UCSD-AML1 (cell line): ENCODE measurements at regions not wholly inside any gene's neighbourhood (a gene's known extent, or its start where the extent isn't known, plus 50 kb on each side); places are given as distances from the start of the nearest gene placed in this dataset.

Experiments
- DNase-seq: peaks from one replicate; lab custom pipeline; 2025; ENCODE audit not compliant: unreplicated experiment; lab: John Stamatoyannopoulos, UW

DNA sequence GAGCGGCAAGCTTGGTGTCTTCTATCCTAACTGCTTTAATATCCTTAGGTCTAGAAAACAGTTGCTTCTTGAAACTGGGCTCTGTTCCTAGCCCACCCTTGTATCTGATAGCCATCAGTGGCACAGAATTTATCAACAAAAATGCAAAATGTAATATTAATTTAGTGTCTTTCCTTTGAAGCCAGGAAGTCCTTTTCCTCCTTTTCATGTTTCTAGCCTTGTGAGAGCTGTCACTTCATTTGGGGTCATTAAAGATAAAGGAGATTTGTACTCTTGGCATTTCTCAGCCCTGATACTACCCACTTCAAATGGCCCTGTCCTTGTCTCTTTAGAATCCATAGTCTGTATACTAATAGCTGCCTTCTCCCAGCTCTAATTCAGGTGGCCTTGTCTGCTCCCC is 111.0 kb downstream of the GAS1 start:
- DNase-seq = no peak

DNA sequence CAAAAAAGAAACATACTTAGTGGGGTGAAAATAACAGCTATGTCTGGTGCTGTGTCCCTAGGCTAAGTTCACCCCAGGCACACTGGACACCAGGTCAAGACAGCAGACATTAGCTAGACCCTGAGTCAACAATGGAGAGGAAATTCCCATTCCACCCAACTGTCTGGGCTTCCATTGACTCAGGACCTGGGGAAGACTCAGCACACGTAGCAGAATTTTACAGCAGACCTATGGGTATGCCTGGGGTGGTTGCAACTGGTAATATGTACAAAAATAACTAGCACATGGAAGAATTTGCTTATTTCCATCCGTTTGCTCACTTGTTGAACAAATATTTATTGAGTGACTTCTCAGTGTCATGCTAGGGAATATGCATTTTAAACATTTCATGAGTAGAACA is 117.0 kb downstream of the GAS1 start:
- DNase-seq = no peak

DNA sequence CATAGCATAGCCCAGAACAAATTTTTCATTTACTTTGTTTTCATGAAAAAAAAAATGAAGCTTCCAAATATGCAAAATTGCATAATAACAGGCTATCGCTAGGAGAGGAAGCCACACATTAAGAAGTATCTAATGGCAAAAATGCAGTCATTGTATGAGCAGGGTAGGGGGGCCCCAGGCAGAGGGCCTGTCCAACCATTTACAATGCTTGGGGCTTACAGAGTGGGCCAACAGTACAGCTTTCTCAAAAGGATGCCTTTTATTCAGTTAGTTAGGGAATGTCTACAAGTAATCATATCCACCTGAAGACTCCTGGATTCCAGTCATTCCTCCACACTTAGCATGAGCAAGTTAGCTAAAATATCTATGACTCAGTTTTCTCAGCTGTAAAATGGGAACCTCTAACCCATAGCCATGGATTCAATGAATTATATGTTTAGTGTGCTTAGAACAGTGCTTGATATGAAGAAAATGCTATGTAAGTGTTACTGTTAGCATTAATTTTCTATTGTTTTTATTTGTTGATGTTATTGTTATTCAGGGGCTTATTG is 117.7 kb downstream of the GAS1 start:
- DNase-seq = no peak

DNA sequence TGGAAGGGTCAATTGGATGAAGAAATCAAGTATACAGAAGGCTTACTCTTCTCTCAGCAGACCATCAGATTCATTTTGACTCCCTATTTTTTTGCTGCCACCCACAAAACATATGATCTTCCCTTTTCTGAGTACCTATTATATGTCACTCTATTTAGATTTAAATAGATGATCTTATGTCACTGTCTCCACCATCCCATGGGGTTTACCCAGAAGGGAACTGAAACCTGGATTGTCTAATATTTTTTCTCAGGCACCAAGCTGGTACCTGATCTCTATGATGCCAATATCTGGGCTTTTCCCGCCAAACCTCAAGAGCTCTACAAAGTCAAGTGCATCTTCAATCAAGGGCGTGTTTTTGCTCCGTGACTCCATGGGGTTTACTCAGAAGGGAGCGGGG is 118.7 kb downstream of the GAS1 start:
- DNase-seq = no peak

DNA sequence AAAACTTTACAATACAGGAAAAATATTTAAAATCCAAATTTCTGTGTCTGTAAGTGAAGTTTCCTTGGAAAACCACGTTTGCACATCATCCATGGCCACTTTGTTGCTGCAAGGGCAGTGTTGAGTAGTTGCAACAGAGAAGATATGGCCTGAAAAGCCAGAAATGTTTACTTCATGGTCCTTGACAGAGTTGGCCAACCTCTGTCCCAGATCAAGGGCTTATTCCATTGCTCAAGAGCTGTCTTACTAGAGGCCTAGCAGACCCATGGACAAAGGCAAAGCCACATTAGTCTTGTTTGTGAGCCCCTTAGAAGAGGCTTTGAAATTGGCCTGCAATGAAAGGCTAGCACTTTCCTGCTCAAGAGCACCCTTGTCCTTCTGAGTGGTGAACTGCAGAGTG is 119.4 kb downstream of the GAS1 start:
- no peak for DNase-seq

DNA sequence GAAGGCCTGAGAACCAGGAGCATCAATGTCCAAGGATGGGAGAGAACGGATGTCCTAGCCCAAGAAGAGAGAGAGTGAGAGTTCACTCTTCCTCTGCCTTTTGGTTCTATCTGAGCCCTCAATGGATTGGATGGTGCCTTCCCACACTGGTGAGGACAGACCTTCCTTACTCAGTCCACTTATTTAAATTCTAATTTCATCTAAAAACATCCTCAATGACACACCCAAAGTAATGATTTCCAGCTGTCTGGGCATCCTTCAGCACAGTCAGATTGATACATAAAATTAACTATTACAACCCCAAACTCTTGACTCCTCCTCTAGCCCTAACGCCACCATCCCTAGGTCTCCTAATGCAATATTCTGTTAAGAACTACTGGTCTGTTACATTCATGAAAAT is 122.0 kb downstream of the GAS1 start:
- DNase-seq = no peak

DNA sequence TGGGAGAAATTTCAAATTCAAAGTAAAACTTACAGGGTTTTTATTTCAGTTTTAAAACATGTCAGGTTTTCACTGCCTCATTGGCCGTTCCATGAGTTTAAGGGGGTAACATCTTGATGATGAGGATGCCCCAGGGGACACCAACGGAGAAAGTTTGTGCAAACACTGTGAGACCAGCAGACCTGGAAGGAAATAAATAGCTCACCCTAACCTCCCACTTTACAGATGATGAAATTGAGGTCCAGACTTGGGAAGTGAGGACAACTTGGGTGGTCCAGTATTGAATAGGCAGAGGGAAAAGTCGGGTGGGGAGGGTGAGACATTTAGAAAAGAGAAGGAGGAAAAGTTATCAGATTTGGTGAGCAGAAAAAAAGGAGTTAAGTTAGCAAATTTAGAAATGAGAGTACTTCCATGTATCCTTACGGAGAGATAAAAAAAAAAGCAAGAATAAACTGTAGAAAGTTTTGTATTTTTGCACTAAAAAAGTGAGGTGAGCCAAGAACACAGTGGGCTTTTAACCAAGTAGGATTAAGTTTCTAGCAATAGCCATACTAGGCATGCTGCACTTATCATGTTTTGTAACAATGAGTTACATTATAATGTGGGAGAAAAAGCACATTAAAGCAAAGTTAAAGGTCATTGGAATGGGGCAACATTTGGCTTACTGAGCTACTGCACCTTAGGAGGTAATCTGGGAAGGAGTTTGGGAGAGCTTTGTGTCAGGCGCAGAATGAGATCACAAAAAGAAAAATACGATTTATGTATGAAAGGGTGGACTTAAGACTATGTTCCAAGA is 125.1 kb downstream of the GAS1 start:
- DNase-seq = no peak

DNA sequence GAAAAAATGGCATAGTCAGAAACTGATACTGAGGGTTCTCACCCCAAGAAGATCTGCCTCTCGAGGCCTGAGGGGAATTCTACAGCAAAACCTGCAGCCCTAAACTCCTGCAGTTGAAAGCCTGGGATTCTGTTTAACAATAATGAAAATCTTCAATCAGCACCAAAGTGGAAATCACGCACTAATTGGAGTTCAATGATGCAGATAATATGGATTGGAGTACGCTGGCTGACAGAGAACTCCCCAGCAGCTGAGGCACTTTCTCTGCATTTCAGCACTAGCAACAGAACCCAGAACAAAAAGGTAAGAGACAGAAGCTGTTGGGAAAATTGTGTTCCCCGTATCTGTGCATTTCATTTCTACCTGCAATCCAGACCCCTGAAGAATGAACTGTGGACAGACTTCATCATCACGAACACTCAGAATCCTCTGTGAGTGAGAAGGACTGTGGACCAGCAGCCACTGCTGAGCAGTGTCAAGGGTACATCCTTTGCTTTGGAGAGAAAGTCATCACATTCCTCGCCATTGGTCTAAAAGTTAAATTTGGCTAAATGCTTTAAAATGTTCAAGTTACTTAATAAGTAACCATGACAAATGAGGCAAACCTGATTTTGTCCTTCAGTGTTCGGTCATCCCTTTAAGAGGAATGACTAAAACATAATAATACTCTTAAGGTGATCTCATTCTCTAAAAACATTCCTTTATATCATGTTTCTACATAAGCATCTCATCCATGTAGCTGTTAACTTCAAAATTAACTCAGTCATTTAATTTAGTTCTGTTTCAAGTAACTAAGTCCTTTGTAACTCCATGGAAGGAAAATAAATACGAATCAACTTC is 126.1 kb downstream of the GAS1 start:
- DNase-seq = no peak

DNA sequence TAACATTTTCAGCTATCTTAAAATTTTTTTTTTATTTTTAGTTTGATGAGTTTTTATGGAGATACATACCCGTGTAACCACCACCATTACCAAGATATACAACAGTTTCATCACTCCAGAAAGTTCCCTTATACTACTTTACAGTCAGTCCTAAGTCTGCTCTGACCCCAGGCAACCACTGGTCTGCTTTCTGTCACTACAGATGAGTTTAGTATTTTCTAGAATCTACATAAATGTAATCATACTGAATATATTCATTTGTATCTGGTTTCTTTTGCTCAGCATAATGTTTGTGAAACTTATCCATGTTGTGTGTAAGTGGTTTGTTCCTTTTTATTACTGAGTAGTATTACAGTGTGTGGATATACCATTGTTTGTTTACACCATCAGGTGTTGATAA is 127.8 kb downstream of the GAS1 start:
- DNase-seq = no peak

DNA sequence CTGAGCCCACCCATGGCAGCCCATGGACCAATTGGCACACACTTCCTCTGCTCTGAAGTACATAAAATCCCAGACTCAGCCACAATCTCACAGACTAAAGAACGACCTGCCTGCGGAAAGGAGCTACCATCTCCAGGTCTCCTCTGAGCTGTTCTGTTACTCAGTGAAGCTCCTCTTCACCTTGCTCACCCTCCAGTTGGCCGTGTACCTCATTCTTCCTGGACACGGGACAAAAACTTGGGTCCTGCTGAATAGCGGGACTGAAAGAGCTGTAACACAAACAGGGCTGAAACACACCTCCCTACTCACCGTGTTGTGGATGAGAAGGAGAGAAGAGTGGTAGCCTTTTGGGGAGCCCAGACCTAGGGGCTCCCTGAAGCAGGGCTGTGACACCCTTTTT is 128.7 kb downstream of the GAS1 start:
- DNase-seq = no peak

DNA sequence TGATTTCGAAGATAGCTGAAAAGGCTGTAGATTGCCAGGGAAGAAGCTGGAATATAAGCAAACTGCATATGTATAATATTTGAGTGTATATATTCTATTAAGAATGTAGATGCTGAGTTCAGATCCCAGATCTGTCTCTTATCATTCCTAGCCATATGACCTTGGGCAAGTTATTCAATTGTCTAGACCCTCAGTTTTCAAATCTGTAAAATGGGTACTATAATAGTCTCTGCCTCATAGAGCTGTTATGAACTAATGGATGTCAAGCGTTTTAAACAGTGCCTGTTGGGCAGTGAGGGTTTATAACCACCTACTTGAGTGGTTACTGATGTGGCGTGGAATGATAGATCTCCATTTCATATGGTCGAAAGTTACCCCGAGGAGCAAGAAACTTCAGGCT is 130.4 kb downstream of the GAS1 start:
- DNase-seq = no peak

DNA sequence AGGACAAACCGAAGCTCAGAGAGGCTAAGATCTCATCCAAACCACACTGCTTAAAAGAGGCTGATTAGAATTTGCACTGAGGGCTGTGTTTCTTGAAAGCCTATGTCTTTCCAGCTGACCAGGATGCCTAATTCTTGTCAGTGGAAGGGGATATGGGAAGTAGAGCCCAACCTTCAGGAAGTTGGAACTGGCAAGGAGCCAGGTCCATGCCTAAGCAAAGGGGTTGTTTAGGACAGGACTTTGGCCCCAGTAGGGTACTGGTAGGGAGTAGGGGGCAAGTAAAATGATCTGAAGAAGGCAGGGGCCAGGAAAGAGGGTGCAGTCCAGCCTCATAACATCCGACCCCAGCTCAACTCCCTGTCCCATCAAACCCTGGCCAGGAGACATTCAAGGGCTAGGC is 130.9 kb downstream of the GAS1 start:
- DNase-seq = no peak

DNA sequence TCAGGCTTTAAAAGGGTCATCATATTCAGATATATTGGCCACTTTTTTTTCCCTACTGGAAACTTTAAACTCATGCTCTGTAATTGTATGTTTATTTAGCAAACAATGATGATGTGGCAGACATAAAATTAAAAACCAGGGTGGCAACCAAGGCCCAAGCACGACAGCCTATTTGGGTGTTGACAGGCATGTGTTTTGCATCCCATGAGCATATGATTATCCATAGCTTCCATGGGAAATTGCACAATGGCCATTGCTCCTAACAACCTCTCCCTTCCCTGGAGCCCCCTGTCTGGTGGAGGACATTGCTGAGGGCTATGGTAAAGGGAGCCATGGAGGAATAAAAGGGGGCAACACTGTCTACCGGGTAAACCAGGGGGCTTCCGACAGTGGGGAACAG is 134.7 kb downstream of the GAS1 start:
- no peak for DNase-seq

DNA sequence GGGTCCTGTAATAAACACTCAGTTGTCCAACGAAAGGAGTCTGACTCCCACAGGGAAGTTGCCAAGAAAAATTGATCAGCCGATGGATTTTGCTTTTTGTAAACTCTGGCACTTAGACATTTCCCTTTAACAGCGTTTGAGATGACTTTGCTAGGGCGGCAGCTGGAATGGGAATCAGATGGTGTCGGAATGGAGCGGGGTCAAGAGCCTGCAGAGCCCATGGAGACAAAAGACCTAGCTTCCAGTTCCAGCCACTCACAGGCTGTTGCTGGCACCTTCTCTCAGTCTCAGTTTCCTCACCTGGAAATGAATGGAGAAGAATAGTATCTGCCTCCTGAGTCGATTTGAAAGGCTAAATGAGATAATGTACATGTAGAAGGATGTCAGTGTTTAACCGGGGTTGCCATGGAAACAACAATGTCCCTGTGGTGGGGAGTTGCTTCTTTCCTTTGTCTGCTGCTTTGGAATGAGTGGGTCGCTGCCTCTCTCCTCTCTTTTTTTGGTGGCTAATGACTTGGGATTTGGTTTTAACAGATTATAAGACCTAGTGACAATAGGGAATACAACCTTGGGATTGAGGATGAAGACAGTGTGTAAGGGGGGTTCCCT is 137.4 kb downstream of the GAS1 start:
- no peak for DNase-seq

DNA sequence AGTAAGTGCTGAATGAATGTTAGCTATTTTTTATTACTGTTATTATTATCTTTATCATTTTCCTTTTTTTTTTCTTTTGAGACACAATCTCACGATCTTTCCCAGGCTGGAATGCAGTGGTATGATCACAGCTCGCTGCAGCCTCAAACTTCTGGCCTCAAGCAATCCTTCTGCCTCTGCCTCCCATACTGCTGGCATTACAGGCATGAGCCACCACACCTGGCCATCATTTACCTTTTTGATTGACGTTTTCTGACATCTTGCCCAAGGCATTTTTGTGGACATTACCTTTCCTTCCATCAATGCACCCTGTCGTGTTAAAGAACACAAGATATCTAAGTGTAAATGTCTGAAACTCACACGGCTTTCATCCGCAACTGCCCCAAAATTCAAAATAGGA is 138.2 kb downstream of the GAS1 start:
- DNase-seq = no peak

DNA sequence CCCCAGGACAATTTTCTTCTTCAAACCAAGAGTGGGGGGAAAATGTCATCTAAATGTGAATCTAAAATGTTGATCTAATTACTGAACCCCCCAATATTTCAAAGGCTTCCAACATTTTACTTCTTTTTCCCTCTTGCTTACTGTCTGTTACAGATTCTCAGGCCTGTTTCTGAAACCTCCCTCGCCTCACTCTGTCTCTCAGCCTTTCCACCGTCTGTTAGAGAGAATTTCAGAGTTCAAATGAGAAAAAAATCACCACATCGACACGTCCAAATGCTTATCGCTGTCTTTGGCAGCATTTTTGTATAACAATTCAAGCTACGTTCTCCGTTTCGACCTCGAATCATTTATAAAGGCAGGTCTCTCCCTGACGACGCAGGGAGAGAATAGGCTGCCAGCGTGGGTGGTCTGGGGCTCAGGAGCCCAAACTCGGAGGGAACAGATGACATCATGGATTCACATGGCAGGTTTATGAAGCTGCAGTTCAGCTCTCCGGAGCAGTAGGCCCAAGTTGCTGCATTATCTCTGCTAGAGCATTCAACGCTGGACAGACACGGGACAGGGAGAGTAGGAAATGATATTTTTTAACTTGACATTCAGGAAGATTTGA is 139.8 kb downstream of the GAS1 start:
- DNase-seq = no peak

DNA sequence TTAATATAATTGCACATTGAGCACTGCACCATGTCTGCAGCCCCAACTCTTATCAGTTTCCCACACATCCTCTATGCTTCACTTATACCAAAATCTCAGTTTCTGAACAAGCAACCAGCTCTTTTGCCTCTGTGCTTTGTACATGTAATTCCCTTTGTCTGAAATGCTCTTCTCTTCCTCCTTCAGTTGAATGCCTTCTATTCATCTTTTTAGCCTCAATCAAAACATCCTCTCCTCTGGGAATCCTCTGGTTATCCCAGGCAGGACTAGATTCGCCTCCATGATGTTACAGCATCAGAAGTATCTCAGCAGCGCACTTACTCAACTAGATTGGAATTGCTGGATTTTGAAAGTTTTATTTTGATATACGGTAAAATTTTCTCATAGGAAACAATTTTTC is 143.3 kb downstream of the GAS1 start:
- no peak for DNase-seq

DNA sequence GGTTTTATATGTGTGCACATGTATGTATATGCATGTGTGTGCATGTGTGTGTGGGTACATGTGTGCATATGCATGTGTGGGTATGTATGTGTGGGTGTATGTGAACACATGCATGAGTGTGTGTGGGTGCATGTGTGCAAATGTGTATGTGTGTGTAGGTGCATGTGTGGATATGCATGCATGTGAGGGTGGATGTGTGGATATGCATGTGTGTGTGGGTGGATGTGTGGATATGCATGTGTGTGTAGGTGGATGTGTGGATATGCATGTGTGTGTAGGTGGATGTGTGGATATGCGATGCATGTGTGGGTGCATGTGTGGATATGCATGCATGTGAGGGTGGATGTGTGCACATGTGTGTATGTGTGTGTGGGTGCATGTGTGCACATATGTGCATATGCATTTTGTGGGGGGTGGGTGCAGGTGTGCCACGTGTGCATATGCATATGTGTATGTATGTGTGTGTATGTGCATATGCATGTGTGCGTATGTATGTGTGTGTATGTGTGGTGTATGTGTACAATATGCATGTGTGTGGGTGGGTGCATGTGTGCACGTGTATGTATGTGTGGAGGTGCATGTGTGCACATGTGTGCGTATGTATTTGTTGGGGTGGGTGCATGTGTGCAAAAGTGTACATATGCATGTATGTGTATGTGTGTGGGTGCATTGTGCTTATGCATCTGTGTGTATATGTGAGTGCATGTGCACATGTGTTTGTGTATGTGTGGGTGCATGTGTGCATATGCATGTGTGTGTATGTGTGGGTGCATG is 144.2 kb downstream of the GAS1 start:
- no peak for DNase-seq

DNA sequence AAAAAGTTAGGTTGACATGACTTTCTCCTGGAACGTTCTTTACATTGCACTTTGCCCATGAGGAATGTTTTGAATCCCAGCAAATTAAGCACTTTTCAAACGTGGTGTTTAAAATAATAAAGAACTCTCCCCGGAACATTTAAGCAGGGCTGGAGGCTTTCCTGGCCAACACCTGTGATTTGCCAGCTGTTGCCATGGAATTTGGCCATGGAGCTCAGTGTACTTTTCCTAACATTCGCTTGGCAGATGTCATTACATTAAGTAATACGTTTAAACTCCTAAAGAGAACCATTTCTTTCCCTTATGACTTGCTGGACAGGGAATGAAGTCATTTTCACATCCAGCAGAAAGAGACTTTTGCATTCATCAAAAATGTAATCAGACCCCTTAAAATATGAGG is 146.1 kb downstream of the GAS1 start:
- DNase-seq = no peak

DNA sequence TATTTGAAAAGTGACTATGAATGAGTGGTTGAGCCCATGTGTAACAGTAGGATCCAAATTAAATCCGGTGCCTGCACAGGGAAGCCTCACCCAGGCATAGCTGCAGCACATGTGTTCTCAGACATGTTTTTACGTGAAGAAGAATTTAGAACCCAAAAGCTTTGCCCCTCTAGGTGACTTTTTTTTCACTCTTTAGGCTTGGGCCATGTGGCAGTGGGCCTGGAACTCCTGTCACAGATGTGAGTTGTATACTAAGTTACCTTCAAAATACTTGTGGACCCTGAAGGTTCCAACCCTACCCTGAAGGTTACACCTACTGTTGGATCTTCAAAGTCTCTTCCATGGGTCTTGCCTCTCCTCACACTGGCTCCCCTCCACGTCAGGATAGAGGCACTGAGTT is 146.6 kb downstream of the GAS1 start:
- DNase-seq = no peak

DNA sequence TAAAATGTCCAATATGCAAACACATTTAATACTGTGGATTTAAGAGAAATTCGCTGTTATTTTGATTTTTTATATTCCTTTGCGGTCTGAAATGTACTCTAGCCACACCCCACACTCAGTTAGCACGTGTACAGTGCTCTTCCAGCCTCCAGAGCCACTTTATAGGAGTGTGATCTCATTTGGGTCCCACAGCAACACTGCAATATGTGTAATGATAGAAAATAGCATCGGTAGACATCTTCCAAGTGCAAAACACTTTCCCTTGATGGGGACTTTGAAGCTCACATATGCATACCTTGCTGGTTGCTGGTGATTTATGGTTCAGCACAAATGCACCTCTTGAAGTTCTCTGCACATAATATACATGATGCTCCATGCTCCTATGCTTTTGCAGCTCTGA is 148.3 kb downstream of the GAS1 start:
- no peak for DNase-seq
